NB4 (cell line): ENCODE measurements at regions not wholly inside any gene's neighbourhood (a gene's known extent, or its start where the extent isn't known, plus 50 kb on each side); places are given as distances from the start of the nearest gene placed in this dataset.

Experiments used
- CTCF ChIP-seq: IDR thresholded peaks from one replicate; pipeline ENCODE4 v1.5.1; 2012; ENCODE audit warnings: low read depth, low read length
- MAX ChIP-seq: IDR thresholded peaks from 2 replicates; pipeline ENCODE4 v1.6.1; 2011; ENCODE audit warnings: low read depth, low read length
- MYC ChIP-seq: IDR thresholded peaks from 2 replicates; pipeline ENCODE4 v1.6.1; 2011; ENCODE audit warnings: low read depth, low read length
- POLR2A ChIP-seq: IDR thresholded peaks from 2 replicates; pipeline ENCODE4 v1.6.1; 2011; ENCODE audit warnings: mild to moderate bottlenecking; ENCODE audit not compliant: insufficient read length; ENCODE audit errors: extremely low read depth

- TF ChIP-seq CTCF (no peak), POLR2A (no peak), MAX (no peak), MYC (no peak)
Observed at GRCh38 chr3:30321065-30321464, 285.3 kb upstream of the TGFBR2 start.
